Renal cortex interstitium (tissue), 11 donors: ENCODE measurements at regions not wholly inside any gene's neighbourhood (a gene's known extent, or its start where the extent isn't known, plus 50 kb on each side); places are given as distances from the start of the nearest gene placed in this dataset.

Experiments used
- DNase-seq, 11 donors: peaks; one replicate each; pipeline ENCODE4 v3.0.0-alpha.2; 2013; ENCODE audit warnings: low read depth in 9 of 11, low spot score in 4 of 11; ENCODE audit errors: extremely low read depth in 1 of 11

GRCh38 chr1:14220811-14221210 is 377.7 kb upstream of the KAZN start:
- no peak for DNase-seq

GRCh38 chr1:14222086-14222485 is 376.4 kb upstream of the KAZN start:
- no peak for DNase-seq

GRCh38 chr1:14228677-14229076 is 369.8 kb upstream of the KAZN start:
- DNase-seq = no peak

- no peak for DNase-seq
Measured at GRCh38 chr1:14233510-14233909, 365.0 kb upstream of the KAZN start.

- DNase-seq = no peak
Measured at GRCh38 chr1:14236097-14236496, 362.4 kb upstream of the KAZN start.

- DNase-seq = no peak
Measured at GRCh38 chr1:14238472-14239307, 359.8 kb upstream of the KAZN start.

- DNase-seq = no peak
Measured at GRCh38 chr1:14240265-14240664, 358.2 kb upstream of the KAZN start.

GRCh38 chr1:14242123-14242522 is 356.4 kb upstream of the KAZN start:
- DNase-seq = no peak

- no peak for DNase-seq
Measured at GRCh38 chr1:14242870-14243269, 355.6 kb upstream of the KAZN start.

- DNase-seq = no peak
Measured at GRCh38 chr1:14245954-14246353, 352.5 kb upstream of the KAZN start.

GRCh38 chr1:14246471-14246870 is 352.0 kb upstream of the KAZN start:
- DNase-seq = no peak

- DNase-seq = no peak
Measured at GRCh38 chr1:14247666-14248065, 350.8 kb upstream of the KAZN start.

- no peak for DNase-seq
Measured at GRCh38 chr1:14251871-14252270, 346.6 kb upstream of the KAZN start.

GRCh38 chr1:14253676-14254075 is 344.8 kb upstream of the KAZN start:
- DNase-seq = no peak

GRCh38 chr1:14254251-14254650 is 344.2 kb upstream of the KAZN start:
- DNase-seq = peak in 2 of 11 donors; percentile 41 to 54

GRCh38 chr1:14255233-14255632 is 343.3 kb upstream of the KAZN start:
- DNase-seq = no peak

- DNase-seq = no peak
Measured at GRCh38 chr1:14255711-14256110, 342.8 kb upstream of the KAZN start.

- DNase-seq = no peak
Measured at GRCh38 chr1:14259191-14259757, 339.2 kb upstream of the KAZN start.

- no peak for DNase-seq
Measured at GRCh38 chr1:14260480-14260879, 338.0 kb upstream of the KAZN start.

GRCh38 chr1:14261395-14261794 is 337.1 kb upstream of the KAZN start:
- no peak for DNase-seq

- peak in 3 of 11 donors; percentile 43 to 63 (median 58) for DNase-seq
Measured at GRCh38 chr1:14262637-14263036, 335.8 kb upstream of the KAZN start.
